H9 (cell line): ENCODE measurements at regions not wholly inside any gene's neighbourhood (a gene's known extent, or its start where the extent isn't known, plus 50 kb on each side); places are given as distances from the start of the nearest gene placed in this dataset.
"Not testable (repeated sequence)": the region's sequence is repeated elsewhere in the genome, so short reads cannot be mapped to it uniquely, and the experiment has no call there.

Experiments used
- DNase-seq: peaks from one replicate; pipeline ENCODE4 v3.0.0-alpha.2; 2017
- H2AFZ ChIP-seq: one replicate; pipeline ENCODE4 v1.6.1; 2013; ENCODE audit warnings: mild to moderate bottlenecking, low read length, control low read depth, moderate library complexity
- H2AK5ac ChIP-seq: 2 replicates; pipeline ENCODE4 v1.6.1; 2013; ENCODE audit warnings: low read length, control low read depth, mixed read lengths; ENCODE audit not compliant: insufficient read length
- H2BK120ac ChIP-seq: one replicate; pipeline ENCODE4 v1.6.1; 2013; ENCODE audit warnings: low read depth, mild to moderate bottlenecking, low read length, control low read depth, inconsistent platforms; ENCODE audit not compliant: poor library complexity, severe bottlenecking
- H2BK12ac ChIP-seq: 2 replicates; pipeline ENCODE4 v1.6.1; 2013; ENCODE audit warnings: low read length, control low read depth, mixed read lengths, low read depth; ENCODE audit not compliant: insufficient read length
- H2BK15ac ChIP-seq: 2 replicates; pipeline ENCODE4 v1.6.1; 2013; ENCODE audit warnings: low read depth, low read length, control low read depth
- H2BK20ac ChIP-seq: one replicate; pipeline ENCODE4 v1.6.1; 2013; ENCODE audit warnings: low read depth, mild to moderate bottlenecking, low read length, control low read depth, inconsistent platforms; ENCODE audit not compliant: poor library complexity, severe bottlenecking
- H2BK5ac ChIP-seq: 2 replicates; pipeline ENCODE4 v1.6.1; 2013; ENCODE audit warnings: low read length, control low read depth, mixed read lengths; ENCODE audit not compliant: insufficient read length
- H3K14ac ChIP-seq: 2 replicates; pipeline ENCODE4 v1.6.1; 2013; ENCODE audit warnings: low read length, control low read depth; ENCODE audit not compliant: insufficient read depth
- H3K18ac ChIP-seq: 2 replicates; pipeline ENCODE4 v1.6.1; 2013; ENCODE audit warnings: low read depth, mild to moderate bottlenecking, mixed read lengths, low read length, control low read depth; ENCODE audit not compliant: insufficient read length
- H3K23ac ChIP-seq: 2 replicates; pipeline ENCODE4 v1.6.1; 2013; ENCODE audit warnings: low read length, control low read depth, mixed read lengths, low read depth; ENCODE audit not compliant: insufficient read length
- H3K23me2 ChIP-seq: 2 replicates; pipeline ENCODE4 v1.6.1; 2013; ENCODE audit warnings: low read depth, mild to moderate bottlenecking, mixed read lengths, low read length, control low read depth; ENCODE audit not compliant: insufficient read length, poor library complexity, severe bottlenecking
- H3K27ac ChIP-seq: 2 replicates; pipeline ENCODE4 v1.5.1; 2013; ENCODE audit warnings: low read length, control low read depth, mixed read lengths, low read depth; ENCODE audit not compliant: insufficient read length
- H3K27me3 ChIP-seq: 2 replicates; pipeline ENCODE4 v1.6.1; 2013; ENCODE audit warnings: low read length, control low read depth, inconsistent platforms; ENCODE audit not compliant: insufficient read depth
- H3K4ac ChIP-seq: 2 replicates; pipeline ENCODE4 v1.6.1; 2013; ENCODE audit warnings: low read depth, mild to moderate bottlenecking, control low read depth, inconsistent platforms, low read length, moderate library complexity
- H3K4me1 ChIP-seq: 2 replicates; pipeline ENCODE4 v1.6.1; 2013; ENCODE audit warnings: low read length, control low read depth, inconsistent platforms; ENCODE audit not compliant: insufficient read depth
- H3K4me2 ChIP-seq: 2 replicates; pipeline ENCODE4 v1.6.1; 2013; ENCODE audit warnings: low read length, control low read depth, mixed read lengths; ENCODE audit not compliant: insufficient read length, insufficient read depth
- H3K56ac ChIP-seq: 2 replicates; pipeline ENCODE4 v1.6.1; 2013; ENCODE audit warnings: low read depth, mild to moderate bottlenecking, mixed read lengths, low read length, control low read depth; ENCODE audit not compliant: insufficient read length
- H3K79me1 ChIP-seq: 2 replicates; pipeline ENCODE4 v1.6.1; 2013; ENCODE audit warnings: low read depth, mild to moderate bottlenecking, moderate library complexity, low read length, control low read depth, inconsistent platforms; ENCODE audit not compliant: insufficient read depth, poor library complexity, severe bottlenecking
- H3K79me2 ChIP-seq: 2 replicates; pipeline ENCODE4 v1.6.1; 2013; ENCODE audit warnings: low read length, control low read depth, inconsistent platforms; ENCODE audit not compliant: insufficient read depth
- H3K9ac ChIP-seq: 2 replicates; pipeline ENCODE4 v1.6.1; 2013; ENCODE audit warnings: low read length, control low read depth, mixed read lengths; ENCODE audit not compliant: insufficient read length; ENCODE audit errors: extremely low read depth
- H3K9me3 ChIP-seq: one replicate; pipeline ENCODE4 v1.6.1; 2013; ENCODE audit warnings: low read depth, low read length, inconsistent platforms; ENCODE audit not compliant: control insufficient read depth
- H3T11ph ChIP-seq: one replicate; pipeline ENCODE4 v1.6.1; 2013; ENCODE audit warnings: mild to moderate bottlenecking, low read length, control low read depth, inconsistent platforms
- H4K20me1 ChIP-seq: one replicate; pipeline ENCODE4 v1.6.1; 2013; ENCODE audit not compliant: control insufficient read depth, insufficient read length, insufficient read depth
- H4K5ac ChIP-seq: 2 replicates; pipeline ENCODE4 v1.6.1; 2013; ENCODE audit warnings: low read depth, mild to moderate bottlenecking, mixed read lengths, low read length, control low read depth; ENCODE audit not compliant: insufficient read length
- H4K8ac ChIP-seq: replicated peaks from 2 replicates; pipeline ENCODE4 v1.6.1; 2013; ENCODE audit warnings: low read length, control low read depth, mixed read lengths, low read depth; ENCODE audit not compliant: insufficient read length
- H4K91ac ChIP-seq: 2 replicates; pipeline ENCODE4 v1.6.1; 2013; ENCODE audit warnings: low read depth, mild to moderate bottlenecking, moderate library complexity, mixed read lengths, low read length, control low read depth; ENCODE audit not compliant: insufficient read length
- H3K27ac Mint-ChIP-seq, 3 experiments: 2 replicates in 2 of 3; 3 replicates in 1 of 3; pipeline ENCODE4 v1.8.0; 2020 to 2021; ENCODE audit warnings: mixed read lengths in 3 of 3, mild to moderate bottlenecking in 1 of 3, moderate library complexity in 1 of 3
- H3K27me3 Mint-ChIP-seq: 2 replicates; pipeline ENCODE4 v1.8.0; 2021; ENCODE audit warnings: low read depth, mild to moderate bottlenecking, moderate library complexity, mixed read lengths
- H3K36me3 Mint-ChIP-seq, 3 experiments: 2 replicates in 2 of 3; 3 replicates in 1 of 3; pipeline ENCODE4 v1.8.0; 2020 to 2021; ENCODE audit warnings: low read depth in 3 of 3, mixed read lengths in 3 of 3; ENCODE audit not compliant: insufficient read depth in 1 of 3
- H3K4me1 Mint-ChIP-seq, 2 experiments: 2 replicates each; pipeline ENCODE4 v1.8.0; 2020; ENCODE audit warnings: mixed read lengths in 2 of 2
- H3K4me3 Mint-ChIP-seq, 2 experiments: 2 replicates in 1 of 2; 3 replicates in 1 of 2; pipeline ENCODE4 v1.8.0; 2020 to 2021; ENCODE audit warnings: mild to moderate bottlenecking in 2 of 2, mixed read lengths in 2 of 2, moderate library complexity in 1 of 2
- H3K9me3 Mint-ChIP-seq, 2 experiments: 2 replicates in 1 of 2; 3 replicates in 1 of 2; pipeline ENCODE4 v1.8.0; 2020; ENCODE audit warnings: mild to moderate bottlenecking in 2 of 2, mixed read lengths in 2 of 2, moderate library complexity in 1 of 2
- WGBS: extraction: QIAGEN DNeasy Blood & Tissue Kit; methylation state at CpG from one replicate; pipeline ENCODE4 v1.1.7; 2013; ENCODE audit warnings: missing lambda C conversion rate, low lambda C conversion rate, mixed read lengths; ENCODE audit not compliant: insufficient read length; ENCODE audit errors: extremely low coverage; 5-methylcytosine and 5-hydroxymethylcytosine counted together
- TF ChIP-seq, protein P1 (sequence below): fragments of 200-600 bp; sonication (generic); conservative IDR thresholded peaks from 3 replicates; pipeline ENCODE4 v1.8.0; 2021; ENCODE audit warnings: antibody characterized with exemption, mild to moderate bottlenecking

DNA sequence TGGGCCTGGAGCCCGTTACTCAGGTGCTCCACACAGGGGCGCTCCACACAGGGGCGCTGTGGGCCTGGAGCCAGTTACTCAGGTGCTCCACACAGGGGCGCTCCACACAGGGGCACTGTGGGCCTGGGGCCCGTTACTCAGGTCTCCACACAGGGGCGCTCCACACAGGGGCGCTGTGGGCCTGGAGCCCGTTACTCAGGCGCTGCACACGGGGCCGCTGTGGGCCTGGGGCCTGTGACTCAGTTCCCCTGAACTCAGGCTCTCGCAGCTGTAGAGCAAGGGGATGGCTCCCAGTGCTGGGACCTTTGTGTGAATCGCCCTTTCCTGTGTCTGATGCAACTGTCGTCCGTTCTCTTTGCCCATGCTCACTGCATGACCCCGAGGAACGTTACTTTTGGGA lies 262.0 kb downstream of the THBS2 start:
- not testable (repeated sequence) for DNase-seq, H3K9ac ChIP-seq, H4K91ac ChIP-seq, H3K27me3 ChIP-seq, H4K5ac ChIP-seq, H3K56ac ChIP-seq, H2BK5ac ChIP-seq, H3T11ph ChIP-seq, H4K20me1 ChIP-seq, H3K4me2 ChIP-seq, H2AFZ ChIP-seq, H2BK20ac ChIP-seq, H2AK5ac ChIP-seq, H4K8ac ChIP-seq, H3K79me1 ChIP-seq, H3K79me2 ChIP-seq, H3K4ac ChIP-seq, H3K4me1 Mint-ChIP-seq, H3K23me2 ChIP-seq, H3K18ac ChIP-seq, H2BK12ac ChIP-seq, H3K4me1 ChIP-seq, H3K4me3 Mint-ChIP-seq, H3K27ac Mint-ChIP-seq, H3K27ac ChIP-seq, H3K23ac ChIP-seq, H3K27me3 Mint-ChIP-seq, H2BK15ac ChIP-seq, H3K36me3 Mint-ChIP-seq, H3K14ac ChIP-seq, H2BK120ac ChIP-seq, H3K9me3 ChIP-seq
- WGBS = no CpG with 5 or more reads among the region's 17 CpGs
- H3K9me3 Mint-ChIP-seq = peaks cover 9 to 13% of the 10 kb centered on the region in 2 experiments; a peak in 4 of 5 replicates
- TF ChIP-seq, protein P1, sequence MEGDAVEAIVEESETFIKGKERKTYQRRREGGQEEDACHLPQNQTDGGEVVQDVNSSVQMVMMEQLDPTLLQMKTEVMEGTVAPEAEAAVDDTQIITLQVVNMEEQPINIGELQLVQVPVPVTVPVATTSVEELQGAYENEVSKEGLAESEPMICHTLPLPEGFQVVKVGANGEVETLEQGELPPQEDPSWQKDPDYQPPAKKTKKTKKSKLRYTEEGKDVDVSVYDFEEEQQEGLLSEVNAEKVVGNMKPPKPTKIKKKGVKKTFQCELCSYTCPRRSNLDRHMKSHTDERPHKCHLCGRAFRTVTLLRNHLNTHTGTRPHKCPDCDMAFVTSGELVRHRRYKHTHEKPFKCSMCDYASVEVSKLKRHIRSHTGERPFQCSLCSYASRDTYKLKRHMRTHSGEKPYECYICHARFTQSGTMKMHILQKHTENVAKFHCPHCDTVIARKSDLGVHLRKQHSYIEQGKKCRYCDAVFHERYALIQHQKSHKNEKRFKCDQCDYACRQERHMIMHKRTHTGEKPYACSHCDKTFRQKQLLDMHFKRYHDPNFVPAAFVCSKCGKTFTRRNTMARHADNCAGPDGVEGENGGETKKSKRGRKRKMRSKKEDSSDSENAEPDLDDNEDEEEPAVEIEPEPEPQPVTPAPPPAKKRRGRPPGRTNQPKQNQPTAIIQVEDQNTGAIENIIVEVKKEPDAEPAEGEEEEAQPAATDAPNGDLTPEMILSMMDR = peak; percentile 49; the same call in 2 of the 3 replicates
